ENCODE measurements at regions not wholly inside any gene's neighbourhood (a gene's known extent, or its start where the extent isn't known, plus 50 kb on each side); places are given as distances from the start of the nearest gene placed in this dataset.

DNA sequence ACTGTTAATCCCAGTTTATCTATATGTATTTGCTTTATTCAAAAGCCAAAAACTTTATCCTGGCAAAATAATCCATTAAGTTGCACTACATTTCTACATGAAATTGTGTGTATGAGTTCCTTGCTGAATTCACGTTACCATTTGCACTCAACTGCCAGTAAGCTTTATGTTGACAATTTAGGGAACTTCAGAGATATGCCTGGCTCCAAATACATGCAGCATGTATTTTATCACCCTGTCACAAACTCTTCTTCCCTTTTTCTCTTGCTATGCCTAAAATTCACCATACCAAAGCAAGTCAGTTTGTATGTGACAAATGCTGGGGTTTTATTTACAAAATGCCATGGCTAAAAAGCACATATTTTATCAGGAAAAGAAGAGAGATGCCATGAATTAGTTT, 157.6 kb upstream of the CDH2 start:
- no peak overlapping the region for H2AFZ ChIP-seq (ENCODE audit: low read length)
- POLR2A ChIA-PET = no interaction called here
- no peaks in the 10 kb centered on the region for H3K36me3 ChIP-seq (replicated peaks in 1 of 2; ENCODE audit: control insufficient read depth in 1 of 2, insufficient read depth in 2 of 2, low read length in 2 of 2)
- BruUV-seq (replicated peaks) = no TSS peak
- no peaks in the 10 kb centered on the region for H3K27me3 ChIP-seq (ENCODE audit: control insufficient read depth in 1 of 2, insufficient read depth in 2 of 2, low read length in 2 of 2)
- H3K9ac ChIP-seq (ENCODE audit: insufficient read depth, low read depth, low read length) = no peak overlapping the region
- CTCF ChIA-PET (ENCODE audit: low intra/inter-chr PET ratio, low total read pairs) = no interaction called here
- 0% methylated on average over 1 of the region's 1 CpG for WGBS (ENCODE audit: low lambda C conversion rate)
- intact Hi-C loops (cut with micrococcal nuclease; ENCODE audit: unreplicated experiment) (no loop called here), in situ Hi-C loops (cut with HindIII; ENCODE audit: extremely low pct_ligation_motif_present, low pct_unique_long_range_greater_than_20kb) (no loop called here)
- H3K27ac ChIP-seq (ENCODE audit: extremely low read length, insufficient read depth, low read length) = no peak overlapping the region
- no peak overlapping the region for H3K4me3 ChIP-seq (replicated peaks in 1 of 3; ENCODE audit: insufficient read depth in 1 of 3, low read depth in 2 of 3, low read length in 3 of 3)
- no peaks in the 10 kb centered on the region for H4K20me1 ChIP-seq (ENCODE audit: insufficient read depth, low read length)
- no peak for FAIRE-seq
- H3K79me2 ChIP-seq (ENCODE audit: insufficient read depth, low read length) = no peaks in the 10 kb centered on the region
- no peak for ATAC-seq
- TF ChIP-seq, protein P1, sequence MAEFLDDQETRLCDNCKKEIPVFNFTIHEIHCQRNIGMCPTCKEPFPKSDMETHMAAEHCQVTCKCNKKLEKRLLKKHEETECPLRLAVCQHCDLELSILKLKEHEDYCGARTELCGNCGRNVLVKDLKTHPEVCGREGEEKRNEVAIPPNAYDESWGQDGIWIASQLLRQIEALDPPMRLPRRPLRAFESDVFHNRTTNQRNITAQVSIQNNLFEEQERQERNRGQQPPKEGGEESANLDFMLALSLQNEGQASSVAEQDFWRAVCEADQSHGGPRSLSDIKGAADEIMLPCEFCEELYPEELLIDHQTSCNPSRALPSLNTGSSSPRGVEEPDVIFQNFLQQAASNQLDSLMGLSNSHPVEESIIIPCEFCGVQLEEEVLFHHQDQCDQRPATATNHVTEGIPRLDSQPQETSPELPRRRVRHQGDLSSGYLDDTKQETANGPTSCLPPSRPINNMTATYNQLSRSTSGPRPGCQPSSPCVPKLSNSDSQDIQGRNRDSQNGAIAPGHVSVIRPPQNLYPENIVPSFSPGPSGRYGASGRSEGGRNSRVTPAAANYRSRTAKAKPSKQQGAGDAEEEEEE (CRISPR knock-in tag; IDR thresholded peaks at IDR 0.05; ENCODE audit: borderline replicate concordance) = no peak
- no peak for TF ChIP-seq DPF2 (CRISPR knock-in tag; IDR thresholded peaks at IDR 0.05; ENCODE audit: borderline replicate concordance, low read depth)
- TF ChIP-seq ZNF652 (CRISPR knock-in tag; IDR thresholded peaks at IDR 0.05; ENCODE audit: borderline replicate concordance, low read depth) = no peak
- TF ChIP-seq ZNF780A (CRISPR knock-in tag; IDR thresholded peaks at IDR 0.05) = no peak
- TF ChIP-seq TOE1 (CRISPR knock-in tag; IDR thresholded peaks at IDR 0.05) = no peak
- TF ChIP-seq, protein P2, sequence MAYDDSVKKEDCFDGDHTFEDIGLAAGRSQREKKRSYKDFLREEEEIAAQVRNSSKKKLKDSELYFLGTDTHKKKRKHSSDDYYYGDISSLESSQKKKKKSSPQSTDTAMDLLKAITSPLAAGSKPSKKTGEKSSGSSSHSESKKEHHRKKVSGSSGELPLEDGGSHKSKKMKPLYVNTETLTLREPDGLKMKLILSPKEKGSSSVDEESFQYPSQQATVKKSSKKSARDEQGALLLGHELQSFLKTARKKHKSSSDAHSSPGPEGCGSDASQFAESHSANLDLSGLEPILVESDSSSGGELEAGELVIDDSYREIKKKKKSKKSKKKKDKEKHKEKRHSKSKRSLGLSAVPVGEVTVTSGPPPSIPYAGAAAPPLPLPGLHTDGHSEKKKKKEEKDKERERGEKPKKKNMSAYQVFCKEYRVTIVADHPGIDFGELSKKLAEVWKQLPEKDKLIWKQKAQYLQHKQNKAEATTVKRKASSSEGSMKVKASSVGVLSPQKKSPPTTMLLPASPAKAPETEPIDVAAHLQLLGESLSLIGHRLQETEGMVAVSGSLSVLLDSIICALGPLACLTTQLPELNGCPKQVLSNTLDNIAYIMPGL (CRISPR knock-in tag; IDR thresholded peaks at IDR 0.05; ENCODE audit: borderline replicate concordance in 1 of 2, low read depth in 1 of 2) = no peak
- TF ChIP-seq, protein P3, sequence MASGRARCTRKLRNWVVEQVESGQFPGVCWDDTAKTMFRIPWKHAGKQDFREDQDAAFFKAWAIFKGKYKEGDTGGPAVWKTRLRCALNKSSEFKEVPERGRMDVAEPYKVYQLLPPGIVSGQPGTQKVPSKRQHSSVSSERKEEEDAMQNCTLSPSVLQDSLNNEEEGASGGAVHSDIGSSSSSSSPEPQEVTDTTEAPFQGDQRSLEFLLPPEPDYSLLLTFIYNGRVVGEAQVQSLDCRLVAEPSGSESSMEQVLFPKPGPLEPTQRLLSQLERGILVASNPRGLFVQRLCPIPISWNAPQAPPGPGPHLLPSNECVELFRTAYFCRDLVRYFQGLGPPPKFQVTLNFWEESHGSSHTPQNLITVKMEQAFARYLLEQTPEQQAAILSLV (CRISPR knock-in tag; IDR thresholded peaks at IDR 0.05; ENCODE audit: borderline replicate concordance) = no peak
- no peak for TF ChIP-seq BCL6 (CRISPR knock-in tag; IDR thresholded peaks at IDR 0.05)
- TF ChIP-seq MAFG (CRISPR knock-in tag; IDR thresholded peaks at IDR 0.05) = no peak
- TF ChIP-seq SAFB2 (CRISPR knock-in tag; IDR thresholded peaks at IDR 0.05; ENCODE audit: borderline replicate concordance, low read depth) = no peak
- TF ChIP-seq NAIF1 (CRISPR knock-in tag; IDR thresholded peaks at IDR 0.05; ENCODE audit: borderline replicate concordance) = no peak
- TF ChIP-seq ZSCAN29 (CRISPR knock-in tag; conservative IDR thresholded peaks at IDR 0.05) = no peak
- no peak for TF ChIP-seq NR2F1 (CRISPR knock-in tag; IDR thresholded peaks at IDR 0.05)
- TF ChIP-seq ZBTB42 (CRISPR knock-in tag; IDR thresholded peaks at IDR 0.05) = no peak
- TF ChIP-seq TGIF2 (CRISPR knock-in tag; IDR thresholded peaks at IDR 0.05) = no peak
- H3K4me1 ChIP-seq (ENCODE audit: insufficient read depth, low read length) = no peaks in the 10 kb centered on the region
- no peak for DNase-seq (ENCODE audit: low spot score)
- no peaks in the 10 kb centered on the region for H3K9me3 ChIP-seq (ENCODE audit: low read length)
- no peak overlapping the region for H3K4me2 ChIP-seq (ENCODE audit: low read depth, low read length)
